Brain microvascular endothelial cell (primary cell): ENCODE measurements at regions not wholly inside any gene's neighbourhood (a gene's known extent, or its start where the extent isn't known, plus 50 kb on each side); places are given as distances from the start of the nearest gene placed in this dataset.

ENCODE experiments used
- DNase-seq: peaks from one replicate; pipeline ENCODE4 v3.0.0-alpha.2; 2020
- H3K27ac ChIP-seq: fragments of 250-450 bp; sonication (Bioruptor Pico); 2 replicates; pipeline ENCODE4 v1.5.1; 2020; ENCODE audit warnings: mild to moderate bottlenecking, moderate library complexity
- H3K27me3 ChIP-seq: fragments of 250-450 bp; sonication (Bioruptor Pico); replicated peaks from 2 replicates; pipeline ENCODE4 v1.5.1; 2020; ENCODE audit warnings: mild to moderate bottlenecking
- H3K36me3 ChIP-seq: fragments of 250-450 bp; sonication (Bioruptor Pico); replicated peaks from 2 replicates; pipeline ENCODE4 v1.5.1; 2020; ENCODE audit warnings: mild to moderate bottlenecking
- H3K4me3 ChIP-seq: 2 replicates; pipeline ENCODE4 v1.5.1; 2011; ENCODE audit warnings: low read depth, mild to moderate bottlenecking, control low read depth, low read length, moderate library complexity
- CTCF ChIP-seq: IDR thresholded peaks from 2 replicates; pipeline ENCODE4 v1.5.1; 2011; ENCODE audit warnings: low read depth, mild to moderate bottlenecking, moderate library complexity, low read length, control low read depth, inconsistent platforms; ENCODE audit errors: missing control alignments
- in situ Hi-C: cut with HindIII; loops from 2 replicates; pipeline ENCODE4 v1.10.0; 2017; ENCODE audit warnings: low sequenced_read_pairs, low pct_ligation_motif_present

GRCh38 chr12:94042321-94042720 is 106.1 kb upstream of the PLXNC1 start:
- H3K4me3 ChIP-seq = no peak overlapping the region
- H3K27me3 ChIP-seq = no peaks in the 10 kb centered on the region
- H3K36me3 ChIP-seq = no peaks in the 10 kb centered on the region
- no peak for DNase-seq
- TF ChIP-seq CTCF = no peak
- H3K27ac ChIP-seq = no peak overlapping the region
- in situ Hi-C loops = no loop called here

GRCh38 chr12:94046626-94047410 is 101.6 kb upstream of the PLXNC1 start:
- no peak for DNase-seq
- in situ Hi-C loops = no loop called here
- no peaks in the 10 kb centered on the region for H3K27me3 ChIP-seq
- H3K27ac ChIP-seq = no peak overlapping the region
- no peak for TF ChIP-seq CTCF
- H3K4me3 ChIP-seq = no peak overlapping the region
- H3K36me3 ChIP-seq = no peaks in the 10 kb centered on the region

DNA sequence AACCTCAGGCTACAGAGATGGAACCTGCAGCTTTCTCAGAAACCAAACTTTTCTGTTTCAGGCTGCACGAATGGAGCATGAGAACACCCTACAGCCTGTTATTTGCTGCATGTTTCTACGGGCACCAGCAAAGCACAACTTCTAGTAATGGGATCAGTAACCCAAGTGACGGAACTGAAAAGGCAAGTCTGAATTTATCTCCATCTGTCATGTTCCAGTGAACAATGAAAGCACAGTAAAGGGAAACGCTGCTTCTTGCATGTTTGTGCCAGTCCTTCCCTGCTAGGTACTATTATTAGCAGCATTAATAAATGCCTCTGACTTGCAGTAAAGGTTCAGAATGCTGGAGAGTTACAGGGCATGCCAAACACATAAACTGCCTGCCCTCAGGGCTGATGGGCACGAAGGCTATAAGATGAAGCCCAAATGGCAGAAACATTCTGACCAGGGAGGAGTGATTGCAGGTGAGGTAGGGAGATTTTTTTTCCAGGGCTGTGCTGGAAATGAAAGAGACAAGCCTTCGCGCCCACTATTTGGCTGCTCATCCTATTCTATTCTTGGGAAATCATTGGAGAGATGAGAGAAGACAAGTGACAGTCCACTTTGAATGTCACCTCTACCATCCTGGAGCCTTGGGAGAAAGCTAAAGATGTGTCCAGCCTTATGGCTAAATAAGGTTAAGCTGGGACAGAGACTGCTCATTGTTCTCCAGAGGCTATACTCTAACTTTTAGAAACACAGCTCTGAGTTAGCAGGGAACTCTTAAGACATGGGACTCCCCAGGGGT is 100.4 kb upstream of the PLXNC1 start:
- DNase-seq = no peak
- in situ Hi-C loops = no loop called here
- no peak for TF ChIP-seq CTCF
- Histone ChIP-seq H3K4me3 (no peak overlapping the region), H3K36me3 (no peaks in the 10 kb centered on the region), H3K27ac (no peak overlapping the region), H3K27me3 (no peaks in the 10 kb centered on the region)

DNA sequence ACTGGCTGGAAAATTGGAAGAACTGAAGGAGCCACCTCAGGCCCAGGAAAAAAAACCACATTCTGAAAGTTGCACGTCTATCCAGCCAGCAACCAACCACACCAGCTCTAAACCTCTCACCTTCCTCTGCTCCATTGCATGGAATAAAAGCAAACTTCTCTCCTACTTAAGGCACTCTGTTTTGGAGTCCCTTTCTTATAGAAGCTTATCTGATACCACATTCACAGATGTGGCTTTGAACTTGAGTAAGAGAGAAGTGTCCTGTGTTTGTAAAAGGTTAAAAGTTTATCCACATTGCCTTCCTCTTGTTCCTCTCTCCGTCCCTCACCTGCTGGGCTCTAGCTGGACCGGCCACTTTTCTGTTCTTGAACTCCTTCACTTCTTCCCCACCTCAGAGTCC is 99.6 kb upstream of the PLXNC1 start:
- no peak for DNase-seq
- no peaks in the 10 kb centered on the region for H3K36me3 ChIP-seq
- no peak for TF ChIP-seq CTCF
- H3K4me3 ChIP-seq = no peak overlapping the region
- H3K27ac ChIP-seq = no peak overlapping the region
- in situ Hi-C loops = no loop called here
- H3K27me3 ChIP-seq = no peaks in the 10 kb centered on the region

- Histone ChIP-seq H3K4me3 (no peak overlapping the region), H3K36me3 (no peaks in the 10 kb centered on the region)
- in situ Hi-C loops = no loop called here
Measured at GRCh38 chr12:94049718-94050117, 98.7 kb upstream of the PLXNC1 start.

More at GRCh38 chr12:94049718-94050117, 98.7 kb upstream of the PLXNC1 start:
- Histone ChIP-seq H3K27ac (no peak overlapping the region), H3K27me3 (no peaks in the 10 kb centered on the region)
- no peak for DNase-seq
- no peak for TF ChIP-seq CTCF
